ENCODE measurements at regions not wholly inside any gene's neighbourhood (a gene's known extent, or its start where the extent isn't known, plus 50 kb on each side); places are given as distances from the start of the nearest gene placed in this dataset.

- TF ChIP-seq ZNF8 (CRISPR knock-in tag; IDR thresholded peaks at IDR 0.05) (no peak), ZFP30 (CRISPR knock-in tag; IDR thresholded peaks at IDR 0.05) (no peak), ISL1 (CRISPR knock-in tag; IDR thresholded peaks at IDR 0.05) (no peak), SNAI2 (CRISPR knock-in tag; IDR thresholded peaks at IDR 0.05) (no peak), POU6F1 (CRISPR knock-in tag; IDR thresholded peaks at IDR 0.05; ENCODE audit: borderline replicate concordance, low read depth) (no peak), ARNTL (CRISPR knock-in tag; IDR thresholded peaks at IDR 0.05; ENCODE audit: borderline replicate concordance, low read depth) (no peak)
- TF ChIP-seq, protein P1, sequence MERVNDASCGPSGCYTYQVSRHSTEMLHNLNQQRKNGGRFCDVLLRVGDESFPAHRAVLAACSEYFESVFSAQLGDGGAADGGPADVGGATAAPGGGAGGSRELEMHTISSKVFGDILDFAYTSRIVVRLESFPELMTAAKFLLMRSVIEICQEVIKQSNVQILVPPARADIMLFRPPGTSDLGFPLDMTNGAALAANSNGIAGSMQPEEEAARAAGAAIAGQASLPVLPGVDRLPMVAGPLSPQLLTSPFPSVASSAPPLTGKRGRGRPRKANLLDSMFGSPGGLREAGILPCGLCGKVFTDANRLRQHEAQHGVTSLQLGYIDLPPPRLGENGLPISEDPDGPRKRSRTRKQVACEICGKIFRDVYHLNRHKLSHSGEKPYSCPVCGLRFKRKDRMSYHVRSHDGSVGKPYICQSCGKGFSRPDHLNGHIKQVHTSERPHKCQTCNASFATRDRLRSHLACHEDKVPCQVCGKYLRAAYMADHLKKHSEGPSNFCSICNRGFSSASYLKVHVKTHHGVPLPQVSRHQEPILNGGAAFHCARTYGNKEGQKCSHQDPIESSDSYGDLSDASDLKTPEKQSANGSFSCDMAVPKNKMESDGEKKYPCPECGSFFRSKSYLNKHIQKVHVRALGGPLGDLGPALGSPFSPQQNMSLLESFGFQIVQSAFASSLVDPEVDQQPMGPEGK (CRISPR knock-in tag; IDR thresholded peaks at IDR 0.05; ENCODE audit: borderline replicate concordance), result no peak
Observed at GRCh38 chr7:106348231-106348630, 63.4 kb upstream of the NAMPT start.

All from SK-N-SH treated with all-trans-retinoic acid at 6 μM for 48 hours (cell line).